Cardiac fibroblast (primary cell): ENCODE measurements at regions not wholly inside any gene's neighbourhood (a gene's known extent, or its start where the extent isn't known, plus 50 kb on each side); places are given as distances from the start of the nearest gene placed in this dataset.

Experiments
- DNase-seq, 2 donors: peaks; one replicate each; pipeline versions ENCODE4 v3.0.0 to v3.0.0-alpha.2; 2010; ENCODE audit warnings: low read depth in 2 of 2
- H3K4me3 ChIP-seq, 2 donors: replicated peaks in 1 of 2; 1 replicate in 1 of 2; 2 replicates in 1 of 2; pipeline ENCODE4 v1.5.1; 2011; ENCODE audit warnings: low read depth in 2 of 2, low read length in 2 of 2, mild to moderate bottlenecking in 2 of 2, moderate library complexity in 1 of 2
- CTCF ChIP-seq: IDR thresholded peaks from one replicate; pipeline ENCODE4 v1.5.1; 2011; ENCODE audit warnings: low read depth, mild to moderate bottlenecking, low read length, inconsistent platforms

GRCh38 chr17:77763023-77763422 is 195.5 kb upstream of the TNRC6C start:
- TF ChIP-seq CTCF = no peak
- no peak overlapping the region for H3K4me3 ChIP-seq
- no peak for DNase-seq

- no peak for DNase-seq
- no peak for TF ChIP-seq CTCF
Measured at GRCh38 chr17:77763575-77763974, 194.9 kb upstream of the TNRC6C start.

GRCh38 chr17:77765292-77765691 is 193.2 kb upstream of the TNRC6C start:
- H3K4me3 ChIP-seq = no peak overlapping the region
- TF ChIP-seq CTCF = no peak
- DNase-seq = no peak

More at GRCh38 chr17:77763575-77763974, 194.9 kb upstream of the TNRC6C start:
- no peak overlapping the region for H3K4me3 ChIP-seq

- no peak overlapping the region for H3K4me3 ChIP-seq
- no peak for TF ChIP-seq CTCF
- DNase-seq = no peak
Measured at GRCh38 chr17:77767148-77767547, 191.4 kb upstream of the TNRC6C start.

GRCh38 chr17:77768248-77768852 is 190.2 kb upstream of the TNRC6C start:
- TF ChIP-seq CTCF = no peak
- no peak overlapping the region for H3K4me3 ChIP-seq
- DNase-seq = peak in 1 of 2 donors; percentile 17

- peak in 1 of 2 donors; percentile 20 for DNase-seq
- no peak overlapping the region for H3K4me3 ChIP-seq
- no peak for TF ChIP-seq CTCF
Measured at GRCh38 chr17:77769215-77769614, 189.3 kb upstream of the TNRC6C start.

GRCh38 chr17:77769762-77770161 is 188.7 kb upstream of the TNRC6C start:
- no peak overlapping the region for H3K4me3 ChIP-seq
- DNase-seq = no peak
- TF ChIP-seq CTCF = no peak
